Lower leg skin (tissue), 3 donors: ENCODE measurements at regions not wholly inside any gene's neighbourhood (a gene's known extent, or its start where the extent isn't known, plus 50 kb on each side); places are given as distances from the start of the nearest gene placed in this dataset.

ENCODE experiments used
- CTCF ChIP-seq, 3 donors: fragments of 450-650 bp; IDR thresholded peaks; one replicate each; pipeline ENCODE4 v1.5.1; 2016; ENCODE audit warnings: antibody characterized with exemption in 3 of 3, mild to moderate bottlenecking in 3 of 3, moderate library complexity in 2 of 3
- POLR2A ChIP-seq, 2 donors: fragments of 450-650 bp; IDR thresholded peaks; one replicate each; pipeline ENCODE4 v1.6.1; 2016 to 2017; ENCODE audit warnings: antibody characterized with exemption in 2 of 2, mild to moderate bottlenecking in 1 of 2, moderate library complexity in 1 of 2

- TF ChIP-seq CTCF (IDR thresholded peaks at IDR 0.05) (no peak), POLR2A (IDR thresholded peaks at IDR 0.05) (no peak)
These were observed 2022.0 kb upstream of the CELF4 start for GRCh38 chr18:39587586-39587985.
